OCI-LY3 (cell line): ENCODE measurements at regions not wholly inside any gene's neighbourhood (a gene's known extent, or its start where the extent isn't known, plus 50 kb on each side); places are given as distances from the start of the nearest gene placed in this dataset.

Experiments
- CTCF ChIP-seq: fragments of 200-600, 300-600 bp; sonication (generic); IDR thresholded peaks from 2 replicates; pipeline ENCODE4 v1.5.1; 2014; ENCODE audit warnings: antibody characterized with exemption, low read length, low read depth
- EZH2phosphoT487 ChIP-seq: fragments of 200-600 bp; shearing (Covaris generic); IDR thresholded peaks from 2 replicates; pipeline ENCODE4 v1.6.1; 2018; ENCODE audit warnings: antibody characterized with exemption, mixed run types, low read depth

- no peak for TF ChIP-seq CTCF
- no peak for TF ChIP-seq EZH2phosphoT487
Observed at GRCh38 chr6:109292983-109293586, 89.2 kb downstream of the CD164 start.
